Body of pancreas (tissue), 4 donors: ENCODE measurements at regions not wholly inside any gene's neighbourhood (a gene's known extent, or its start where the extent isn't known, plus 50 kb on each side); places are given as distances from the start of the nearest gene placed in this dataset.

Experiments used
- POLR2A ChIP-seq, 3 donors: fragments of 450-650 bp; IDR thresholded peaks; one replicate each; pipeline ENCODE4 v1.6.1; 2016; ENCODE audit warnings: antibody characterized with exemption in 3 of 3, mild to moderate bottlenecking in 2 of 3
- TF ChIP-seq, protein P1 (sequence below), 7 experiments: fragments of 450-650 bp in 4 of 7; fragments of 200-600 bp in 3 of 7; sonication (generic) in 3 of 7; IDR thresholded peaks; one replicate each; pipeline ENCODE4 v1.5.1; 2016 to 2019; ENCODE audit warnings: antibody characterized with exemption in 7 of 7

DNA sequence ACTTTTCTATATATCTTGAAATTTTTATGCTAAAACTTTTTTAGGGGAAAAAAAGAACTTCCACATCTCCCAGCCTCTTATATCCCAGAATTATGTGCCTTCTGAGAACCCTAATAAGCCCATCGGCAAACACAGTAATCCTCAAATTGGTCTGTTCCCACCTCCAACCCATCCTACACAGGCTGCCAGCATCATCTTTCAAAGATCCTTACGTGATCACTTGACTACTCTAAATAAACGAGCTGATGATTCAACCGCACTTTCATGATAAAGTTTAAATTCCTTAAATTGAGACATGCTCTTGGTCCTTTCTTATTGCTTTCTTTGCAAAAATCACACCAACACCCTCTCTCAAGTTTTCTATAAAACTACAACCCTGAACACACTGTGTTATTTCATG is 52.5 kb downstream of the MPP7 start:
- TF ChIP-seq, protein P1, sequence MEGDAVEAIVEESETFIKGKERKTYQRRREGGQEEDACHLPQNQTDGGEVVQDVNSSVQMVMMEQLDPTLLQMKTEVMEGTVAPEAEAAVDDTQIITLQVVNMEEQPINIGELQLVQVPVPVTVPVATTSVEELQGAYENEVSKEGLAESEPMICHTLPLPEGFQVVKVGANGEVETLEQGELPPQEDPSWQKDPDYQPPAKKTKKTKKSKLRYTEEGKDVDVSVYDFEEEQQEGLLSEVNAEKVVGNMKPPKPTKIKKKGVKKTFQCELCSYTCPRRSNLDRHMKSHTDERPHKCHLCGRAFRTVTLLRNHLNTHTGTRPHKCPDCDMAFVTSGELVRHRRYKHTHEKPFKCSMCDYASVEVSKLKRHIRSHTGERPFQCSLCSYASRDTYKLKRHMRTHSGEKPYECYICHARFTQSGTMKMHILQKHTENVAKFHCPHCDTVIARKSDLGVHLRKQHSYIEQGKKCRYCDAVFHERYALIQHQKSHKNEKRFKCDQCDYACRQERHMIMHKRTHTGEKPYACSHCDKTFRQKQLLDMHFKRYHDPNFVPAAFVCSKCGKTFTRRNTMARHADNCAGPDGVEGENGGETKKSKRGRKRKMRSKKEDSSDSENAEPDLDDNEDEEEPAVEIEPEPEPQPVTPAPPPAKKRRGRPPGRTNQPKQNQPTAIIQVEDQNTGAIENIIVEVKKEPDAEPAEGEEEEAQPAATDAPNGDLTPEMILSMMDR (IDR thresholded peaks at IDR 0.05): no peak
- no peak for TF ChIP-seq POLR2A (IDR thresholded peaks at IDR 0.05)
